ENCODE measurements at regions not wholly inside any gene's neighbourhood (a gene's known extent, or its start where the extent isn't known, plus 50 kb on each side); places are given as distances from the start of the nearest gene placed in this dataset.

GRCh38 chr6:67506352-67506751, 1128.7 kb upstream of the ADGRB3 start:
- H3K4me3 ChIP-seq (ENCODE audit: low read depth, low read length), result no peak overlapping the region
- H3K27ac ChIP-seq (ENCODE audit: extremely low read depth, low read depth, low read length), result no peak overlapping the region
- CTCF ChIA-PET, result interaction anchor here (0.7 kb wide), 1 partner anchor 34 kb away, joined by 6 read pairs; no protein-coding TSS in a partner anchor
- H3K9me3 ChIP-seq (ENCODE audit: control insufficient read depth, insufficient read depth, low read depth, low read length), result no peaks in the 10 kb centered on the region
- POLR2A ChIA-PET, result no interaction called here
- H3K4me1 ChIP-seq (ENCODE audit: control insufficient read depth, insufficient read depth, low read length), result no peaks in the 10 kb centered on the region
- TF ChIP-seq ZNF175 (tag by site-specific recombination; IDR thresholded peaks at IDR 0.05), result no peak
- TF ChIP-seq ZNF423 (tag by site-specific recombination; IDR thresholded peaks at IDR 0.05), result no peak
- TF ChIP-seq KLF8 (tag by site-specific recombination; IDR thresholded peaks at IDR 0.05), result no peak
- peak; percentile 67 for TF ChIP-seq ZNF585B (tag by site-specific recombination; IDR thresholded peaks at IDR 0.05)
- H3K36me3 ChIP-seq (ENCODE audit: control insufficient read depth in 2 of 2, insufficient read depth in 1 of 2, low read length in 2 of 2), result no peaks in the 10 kb centered on the region

DNA sequence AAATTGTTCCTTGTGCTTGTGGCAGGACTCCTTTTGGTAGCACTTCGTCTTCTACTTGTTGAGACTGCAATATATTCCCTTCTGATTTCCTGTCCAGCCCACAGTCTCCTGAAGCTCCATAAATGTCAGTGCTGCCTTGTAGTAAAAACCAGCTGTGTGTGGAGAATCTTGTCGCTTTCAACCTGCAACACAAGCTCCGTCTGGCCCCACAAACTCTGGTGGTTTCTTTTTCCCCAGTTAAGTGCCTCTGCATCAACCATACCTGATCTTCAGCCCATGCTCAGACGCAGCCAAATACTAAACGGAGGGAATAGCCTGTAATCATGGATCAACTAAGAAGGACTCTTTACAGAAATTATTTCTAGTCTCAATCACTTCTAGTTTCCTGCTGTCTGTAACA, 1133.3 kb upstream of the ADGRB3 start:
- no peaks in the 10 kb centered on the region for H3K36me3 ChIP-seq (ENCODE audit: control insufficient read depth in 2 of 2, insufficient read depth in 1 of 2, low read length in 2 of 2)
- ChIA-PET POLR2A (no interaction called here), CTCF (no interaction called here)
- H3K4me1 ChIP-seq (ENCODE audit: control insufficient read depth, insufficient read depth, low read length), result no peaks in the 10 kb centered on the region
- H3K27ac ChIP-seq (ENCODE audit: extremely low read depth, low read depth, low read length), result no peak overlapping the region
- no peak overlapping the region for H3K4me3 ChIP-seq (ENCODE audit: low read depth, low read length)
- TF ChIP-seq PRDM6 (tag by site-specific recombination; IDR thresholded peaks at IDR 0.05) (no peak), PBX3 (CRISPR knock-in tag; IDR thresholded peaks at IDR 0.05) (no peak), ZNF561 (tag by site-specific recombination; IDR thresholded peaks at IDR 0.05; ENCODE audit: borderline replicate concordance) (no peak), ZNF571 (tag by site-specific recombination; IDR thresholded peaks at IDR 0.05) (no peak), TRIM28 (IDR thresholded peaks at IDR 0.05; ENCODE audit: borderline replicate concordance, low read length) (no peak), ZNF560 (tag by site-specific recombination; IDR thresholded peaks at IDR 0.05; ENCODE audit: borderline replicate concordance) (no peak), ZNF302 (tag by site-specific recombination; IDR thresholded peaks at IDR 0.05; ENCODE audit: low read depth) (no peak), ZNF426 (tag by site-specific recombination; IDR thresholded peaks at IDR 0.05) (no peak)
- no peaks in the 10 kb centered on the region for H3K9me3 ChIP-seq (ENCODE audit: control insufficient read depth, insufficient read depth, low read depth, low read length)

GRCh38 chr6:67497749-67498148, 1137.3 kb upstream of the ADGRB3 start:
- H3K9me3 ChIP-seq (ENCODE audit: control insufficient read depth, insufficient read depth, low read depth, low read length), result no peaks in the 10 kb centered on the region
- CTCF ChIA-PET, result no interaction called here
- no peaks in the 10 kb centered on the region for H3K4me1 ChIP-seq (ENCODE audit: control insufficient read depth, insufficient read depth, low read length)
- POLR2A ChIA-PET, result no interaction called here
- H3K27ac ChIP-seq (ENCODE audit: extremely low read depth, low read depth, low read length), result no peak overlapping the region
- TF ChIP-seq IKZF3 (tag by site-specific recombination; IDR thresholded peaks at IDR 0.05) (no peak), KLF1 (tag by site-specific recombination; IDR thresholded peaks at IDR 0.05) (no peak)
- no peaks in the 10 kb centered on the region for H3K36me3 ChIP-seq (ENCODE audit: control insufficient read depth in 2 of 2, insufficient read depth in 1 of 2, low read length in 2 of 2)
- H3K4me3 ChIP-seq (ENCODE audit: low read depth, low read length), result no peak overlapping the region

DNA sequence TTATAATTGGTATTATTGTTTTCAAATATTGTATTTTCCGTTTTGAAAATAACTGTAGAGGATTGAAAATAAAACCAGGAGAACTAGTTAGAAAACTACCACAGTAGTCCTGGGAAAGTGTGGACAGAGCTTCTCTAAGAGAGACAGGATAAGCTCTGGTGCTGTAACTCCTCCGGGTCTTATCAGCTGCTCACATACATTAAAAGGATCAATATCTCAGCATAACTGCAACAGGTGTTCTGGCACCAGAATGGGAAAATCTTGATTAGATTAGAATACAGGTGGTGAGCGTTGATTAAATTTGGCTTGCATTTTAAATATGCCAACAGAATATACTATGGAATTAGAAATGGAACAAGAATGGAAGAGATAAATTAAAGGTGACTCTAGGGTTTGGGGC, 1138.9 kb upstream of the ADGRB3 start:
- no peaks in the 10 kb centered on the region for H3K9me3 ChIP-seq (ENCODE audit: control insufficient read depth, insufficient read depth, low read depth, low read length)
- no peak overlapping the region for H3K27ac ChIP-seq (ENCODE audit: extremely low read depth, low read depth, low read length)
- ChIA-PET POLR2A (no interaction called here), CTCF (no interaction called here)
- H3K4me3 ChIP-seq (ENCODE audit: low read depth, low read length), result no peak overlapping the region
- no peak for TF ChIP-seq ZNF645 (tag by site-specific recombination; IDR thresholded peaks at IDR 0.05)
- TF ChIP-seq, protein P1, sequence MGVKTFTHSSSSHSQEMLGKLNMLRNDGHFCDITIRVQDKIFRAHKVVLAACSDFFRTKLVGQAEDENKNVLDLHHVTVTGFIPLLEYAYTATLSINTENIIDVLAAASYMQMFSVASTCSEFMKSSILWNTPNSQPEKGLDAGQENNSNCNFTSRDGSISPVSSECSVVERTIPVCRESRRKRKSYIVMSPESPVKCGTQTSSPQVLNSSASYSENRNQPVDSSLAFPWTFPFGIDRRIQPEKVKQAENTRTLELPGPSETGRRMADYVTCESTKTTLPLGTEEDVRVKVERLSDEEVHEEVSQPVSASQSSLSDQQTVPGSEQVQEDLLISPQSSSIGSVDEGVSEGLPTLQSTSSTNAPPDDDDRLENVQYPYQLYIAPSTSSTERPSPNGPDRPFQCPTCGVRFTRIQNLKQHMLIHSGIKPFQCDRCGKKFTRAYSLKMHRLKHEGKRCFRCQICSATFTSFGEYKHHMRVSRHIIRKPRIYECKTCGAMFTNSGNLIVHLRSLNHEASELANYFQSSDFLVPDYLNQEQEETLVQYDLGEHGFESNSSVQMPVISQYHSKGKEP (tag by site-specific recombination; IDR thresholded peaks at IDR 0.05), result no peak
- no peak for TF ChIP-seq PATZ1 (tag by site-specific recombination; IDR thresholded peaks at IDR 0.05)
- TF ChIP-seq ZSCAN23 (tag by site-specific recombination; IDR thresholded peaks at IDR 0.05), result no peak
- TF ChIP-seq, protein P2, sequence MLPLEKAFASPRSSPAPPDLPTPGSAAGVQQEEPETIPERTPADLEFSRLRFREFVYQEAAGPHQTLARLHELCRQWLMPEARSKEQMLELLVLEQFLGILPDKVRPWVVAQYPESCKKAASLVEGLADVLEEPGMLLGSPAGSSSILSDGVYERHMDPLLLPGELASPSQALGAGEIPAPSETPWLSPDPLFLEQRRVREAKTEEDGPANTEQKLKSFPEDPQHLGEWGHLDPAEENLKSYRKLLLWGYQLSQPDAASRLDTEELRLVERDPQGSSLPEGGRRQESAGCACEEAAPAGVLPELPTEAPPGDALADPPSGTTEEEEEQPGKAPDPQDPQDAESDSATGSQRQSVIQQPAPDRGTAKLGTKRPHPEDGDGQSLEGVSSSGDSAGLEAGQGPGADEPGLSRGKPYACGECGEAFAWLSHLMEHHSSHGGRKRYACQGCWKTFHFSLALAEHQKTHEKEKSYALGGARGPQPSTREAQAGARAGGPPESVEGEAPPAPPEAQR (tag by site-specific recombination; IDR thresholded peaks at IDR 0.05), result no peak
- no peaks in the 10 kb centered on the region for H3K36me3 ChIP-seq (ENCODE audit: control insufficient read depth in 2 of 2, insufficient read depth in 1 of 2, low read length in 2 of 2)
- no peaks in the 10 kb centered on the region for H3K4me1 ChIP-seq (ENCODE audit: control insufficient read depth, insufficient read depth, low read length)

Data from HEK293 (cell line).